ENCODE measurements at regions not wholly inside any gene's neighbourhood (a gene's known extent, or its start where the extent isn't known, plus 50 kb on each side); places are given as distances from the start of the nearest gene placed in this dataset.

DNA sequence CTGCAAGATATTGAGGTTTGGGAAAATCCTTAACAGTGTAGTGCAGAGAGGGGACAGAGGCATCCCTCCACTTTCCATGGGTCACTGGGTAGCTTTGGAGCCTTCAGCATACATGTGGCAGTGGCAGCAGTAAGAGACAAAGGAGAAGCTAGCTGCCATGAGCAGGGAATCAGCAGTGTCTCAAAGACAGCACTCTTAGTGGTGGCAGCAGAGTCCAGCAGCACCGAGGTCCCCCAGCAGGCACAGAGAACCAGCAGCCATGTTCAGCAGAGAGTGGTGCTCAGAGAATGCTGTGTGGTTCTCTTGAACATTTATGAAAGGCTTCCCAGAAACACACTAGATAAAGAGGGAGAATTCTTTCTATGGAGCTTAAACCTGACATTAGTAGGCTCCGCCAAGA lies 308.5 kb downstream of the CENPC start:
- peak; percentile 6 for DNase-seq (ENCODE audit: extremely low spot score)
- ChIA-PET CTCF (no interaction called here), POLR2A (no interaction called here)
- TF ChIP-seq SUZ12 (IDR thresholded peaks at IDR 0.05) (no peak), HDGF (IDR thresholded peaks at IDR 0.05; ENCODE audit: borderline replicate concordance) (no peak), TARDBP (IDR thresholded peaks at IDR 0.05) (no peak), FOXK2 (IDR thresholded peaks at IDR 0.05) (no peak)

DNA sequence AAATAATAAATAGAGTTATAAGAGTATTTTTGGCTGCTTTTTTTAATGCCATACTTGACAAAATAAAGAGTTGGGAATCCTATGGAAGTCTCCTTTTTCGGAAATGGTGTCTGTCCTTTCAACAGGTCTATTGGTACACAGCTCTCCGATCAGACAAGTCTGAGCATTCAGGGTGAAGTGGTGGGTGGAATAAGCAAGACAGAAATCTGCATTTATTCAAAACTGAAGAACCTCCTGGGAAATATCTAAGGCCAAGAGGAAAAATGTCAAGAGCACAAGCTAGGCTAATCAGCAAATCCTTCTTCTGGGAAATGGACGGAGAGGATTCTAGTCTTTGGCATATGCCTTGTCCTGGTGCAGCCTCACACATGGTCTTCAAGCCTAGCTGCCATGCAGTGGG lies 309.0 kb downstream of the CENPC start:
- TF ChIP-seq TARDBP (IDR thresholded peaks at IDR 0.05) = no peak
- POLR2A ChIA-PET = no interaction called here
- CTCF ChIA-PET = no interaction called here
- DNase-seq (ENCODE audit: extremely low spot score) = no peak

- TF ChIP-seq BHLHE40 (IDR thresholded peaks at IDR 0.05; ENCODE audit: borderline replicate concordance) (no peak), PKNOX1 (IDR thresholded peaks at IDR 0.05) (no peak), FOXA1 (IDR thresholded peaks at IDR 0.05) (no peak), FOXK2 (IDR thresholded peaks at IDR 0.05) (no peak), CTBP1 (IDR thresholded peaks at IDR 0.05; ENCODE audit: borderline replicate concordance) (no peak), LEF1 (IDR thresholded peaks at IDR 0.05; ENCODE audit: borderline replicate concordance) (no peak), SP1 (IDR thresholded peaks at IDR 0.05) (no peak), FOXM1 (IDR thresholded peaks at IDR 0.05; ENCODE audit: borderline replicate concordance) (no peak), ELF4 (IDR thresholded peaks at IDR 0.05) (no peak), L3MBTL2 (conservative IDR thresholded peaks at IDR 0.05) (no peak), ARNT (IDR thresholded peaks at IDR 0.05) (no peak), TARDBP (IDR thresholded peaks at IDR 0.05) (no peak)
- POLR2A ChIA-PET = no interaction called here
- no peak for DNase-seq (ENCODE audit: extremely low spot score)
- CTCF ChIA-PET = no interaction called here
Observed at GRCh38 chr4:67234296-67234695, 311.0 kb downstream of the CENPC start.

- no peak for DNase-seq (ENCODE audit: extremely low spot score)
- no peak for TF ChIP-seq L3MBTL2 (conservative IDR thresholded peaks at IDR 0.05)
- ChIA-PET POLR2A (no interaction called here), CTCF (no interaction called here)
Observed at GRCh38 chr4:67229148-67229547, 316.2 kb downstream of the CENPC start.

DNA sequence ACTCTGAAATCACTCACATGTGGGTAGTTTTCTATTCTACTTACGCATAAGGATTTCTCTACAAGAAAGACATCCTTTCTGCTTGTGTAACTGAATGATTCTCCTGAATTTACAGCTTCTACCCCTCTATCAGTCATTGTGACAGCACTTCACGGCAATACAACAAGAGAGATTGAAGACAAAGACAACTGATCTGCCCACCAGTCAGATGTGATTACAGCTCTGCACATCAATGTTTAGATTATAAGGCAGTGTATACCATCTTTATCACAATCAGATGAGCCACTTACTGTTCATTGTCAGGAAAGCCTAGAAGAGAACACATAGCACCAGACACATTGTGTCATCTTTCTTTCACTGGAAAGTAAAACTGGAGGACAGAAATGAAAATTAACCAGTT lies 324.4 kb downstream of the CENPC start:
- CTCF ChIA-PET = no interaction called here
- no peak for DNase-seq (ENCODE audit: extremely low spot score)
- TF ChIP-seq ARNT (IDR thresholded peaks at IDR 0.05) (no peak), ZNF384 (IDR thresholded peaks at IDR 0.05) (no peak), SP1 (IDR thresholded peaks at IDR 0.05) (no peak), BHLHE40 (IDR thresholded peaks at IDR 0.05; ENCODE audit: borderline replicate concordance) (no peak), FOXK2 (IDR thresholded peaks at IDR 0.05) (no peak), FOXA1 (IDR thresholded peaks at IDR 0.05) (no peak), TARDBP (IDR thresholded peaks at IDR 0.05) (no peak), L3MBTL2 (conservative IDR thresholded peaks at IDR 0.05) (no peak)
- POLR2A ChIA-PET = no interaction called here

DNA sequence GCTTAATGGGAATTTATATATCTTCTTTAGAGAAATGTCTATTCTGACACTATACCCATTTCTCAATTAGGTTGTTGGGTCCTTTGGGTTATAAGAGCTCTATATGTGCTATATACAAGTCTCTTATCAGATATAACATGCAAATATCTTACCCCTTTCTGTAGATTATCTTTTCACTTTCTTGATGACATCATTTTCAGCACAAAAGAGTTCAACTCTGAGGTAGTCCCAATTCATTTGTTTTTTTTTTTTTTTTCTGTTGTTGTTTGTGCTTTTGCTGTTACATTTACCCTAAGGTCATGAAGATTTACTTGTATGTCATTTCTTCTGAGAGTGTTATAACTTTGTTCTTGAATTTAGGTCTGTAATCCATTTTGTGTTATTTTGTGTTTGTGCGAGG lies 326.4 kb downstream of the CENPC start:
- ChIA-PET CTCF (no interaction called here), POLR2A (no interaction called here)
- TF ChIP-seq CTBP1 (IDR thresholded peaks at IDR 0.05; ENCODE audit: borderline replicate concordance) (no peak), LEF1 (IDR thresholded peaks at IDR 0.05; ENCODE audit: borderline replicate concordance) (no peak), L3MBTL2 (conservative IDR thresholded peaks at IDR 0.05) (no peak), ZNF384 (IDR thresholded peaks at IDR 0.05) (no peak), FOXK2 (IDR thresholded peaks at IDR 0.05) (no peak)
- DNase-seq (ENCODE audit: extremely low spot score) = no peak

DNA sequence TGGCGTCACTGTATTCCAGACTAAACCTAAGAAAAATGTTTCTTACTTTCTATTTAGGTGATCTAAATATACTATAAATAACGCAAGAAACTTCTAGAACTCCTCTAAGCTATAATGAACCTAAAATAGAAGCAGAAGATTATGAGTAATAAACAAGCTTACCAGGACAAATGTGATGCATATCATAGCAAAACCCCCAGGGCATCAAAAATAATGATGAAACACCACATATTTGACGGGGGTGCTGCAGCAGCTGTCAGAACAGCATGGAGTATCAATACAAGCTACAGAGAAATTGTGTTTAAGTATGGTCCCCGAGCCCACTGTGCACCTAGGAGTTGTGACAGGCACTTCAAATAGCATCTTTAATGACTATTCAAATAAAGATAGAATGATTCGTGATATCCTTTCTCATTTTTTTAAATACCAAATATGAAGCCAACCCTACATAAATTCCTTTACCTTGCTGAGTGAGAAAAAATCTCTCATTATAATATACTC lies 337.3 kb downstream of the CENPC start:
- POLR2A ChIA-PET = no interaction called here
- no peak for DNase-seq (ENCODE audit: extremely low spot score)
- TF ChIP-seq FOXK2 (IDR thresholded peaks at IDR 0.05) = no peak
- no peak for TF ChIP-seq L3MBTL2 (conservative IDR thresholded peaks at IDR 0.05)
- no peak for TF ChIP-seq PKNOX1 (IDR thresholded peaks at IDR 0.05)
- TF ChIP-seq SP1 (IDR thresholded peaks at IDR 0.05) = no peak
- no peak for TF ChIP-seq LEF1 (IDR thresholded peaks at IDR 0.05; ENCODE audit: borderline replicate concordance)
- TF ChIP-seq ELF4 (IDR thresholded peaks at IDR 0.05) = no peak
- no peak for TF ChIP-seq CTBP1 (IDR thresholded peaks at IDR 0.05; ENCODE audit: borderline replicate concordance)
- CTCF ChIA-PET = no interaction called here

- TF ChIP-seq TARDBP (IDR thresholded peaks at IDR 0.05) (no peak), NFRKB (IDR thresholded peaks at IDR 0.05) (no peak), FOXK2 (IDR thresholded peaks at IDR 0.05) (no peak), FOXM1 (IDR thresholded peaks at IDR 0.05; ENCODE audit: borderline replicate concordance) (no peak), ARNT (IDR thresholded peaks at IDR 0.05) (no peak), L3MBTL2 (conservative IDR thresholded peaks at IDR 0.05) (no peak), SUZ12 (IDR thresholded peaks at IDR 0.05) (no peak), SP1 (IDR thresholded peaks at IDR 0.05) (no peak), CTBP1 (IDR thresholded peaks at IDR 0.05; ENCODE audit: borderline replicate concordance) (peak; percentile 35; the same call in 1 of the 2 replicates), LEF1 (IDR thresholded peaks at IDR 0.05; ENCODE audit: borderline replicate concordance) (no peak), ZNF384 (IDR thresholded peaks at IDR 0.05) (no peak), BHLHE40 (IDR thresholded peaks at IDR 0.05; ENCODE audit: borderline replicate concordance) (no peak), HDGF (IDR thresholded peaks at IDR 0.05; ENCODE audit: borderline replicate concordance) (no peak), ELF4 (IDR thresholded peaks at IDR 0.05) (peak; percentile 40; the same call in 1 of the 2 replicates), FOXA1 (IDR thresholded peaks at IDR 0.05) (no peak), PKNOX1 (IDR thresholded peaks at IDR 0.05) (peak; percentile 90)
- DNase-seq (ENCODE audit: extremely low spot score) = peak; percentile 51
- CTCF ChIA-PET = interaction anchor here (0.7 kb wide), 2 partner anchors 13 to 65 kb away, joined by 3 to 4 read pairs; no protein-coding TSS in a partner anchor
- POLR2A ChIA-PET = no interaction called here
Observed at GRCh38 chr4:67204441-67204840, 340.9 kb downstream of the CENPC start.
